Renal pelvis (tissue), 1 donor: ENCODE measurements at regions not wholly inside any gene's neighbourhood (a gene's known extent, or its start where the extent isn't known, plus 50 kb on each side); places are given as distances from the start of the nearest gene placed in this dataset.
"Not testable (repeated sequence)": the region's sequence is repeated elsewhere in the genome, so short reads cannot be mapped to it uniquely, and the experiment has no call there.

ENCODE experiments used
- DNase-seq: peaks from one replicate; pipeline ENCODE4 v3.0.0-alpha.2; 2013

DNA sequence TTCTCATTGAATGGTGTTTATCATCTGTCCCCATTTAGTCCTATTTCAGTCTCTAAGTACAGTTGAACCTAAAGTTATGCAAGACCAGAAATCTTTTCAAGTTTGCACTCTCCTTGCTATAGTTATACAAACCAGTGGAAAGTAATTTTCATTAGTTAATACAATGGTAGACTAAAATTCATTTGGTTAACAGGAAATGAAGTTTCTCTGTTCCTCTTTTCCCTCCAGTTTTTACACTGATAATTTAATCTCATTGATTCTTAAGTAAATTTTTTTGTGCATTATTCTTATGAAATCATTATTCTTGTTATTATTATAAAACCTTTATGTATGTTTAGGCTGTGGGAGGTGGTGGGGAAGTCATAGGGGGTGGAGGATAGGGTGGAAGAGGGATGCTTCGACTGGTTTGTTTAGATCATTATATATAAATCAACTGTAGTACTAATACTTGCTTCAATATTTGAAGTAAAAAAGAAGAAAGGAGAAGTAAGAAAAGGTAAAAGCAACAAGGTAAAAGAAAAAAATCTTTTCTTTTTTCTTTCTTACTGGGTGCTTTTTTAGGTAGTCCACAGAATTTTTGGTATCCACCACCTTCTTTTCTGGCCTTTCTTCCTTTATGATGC, 104.1 kb downstream of the GPR85 start:
- no peak for DNase-seq

DNA sequence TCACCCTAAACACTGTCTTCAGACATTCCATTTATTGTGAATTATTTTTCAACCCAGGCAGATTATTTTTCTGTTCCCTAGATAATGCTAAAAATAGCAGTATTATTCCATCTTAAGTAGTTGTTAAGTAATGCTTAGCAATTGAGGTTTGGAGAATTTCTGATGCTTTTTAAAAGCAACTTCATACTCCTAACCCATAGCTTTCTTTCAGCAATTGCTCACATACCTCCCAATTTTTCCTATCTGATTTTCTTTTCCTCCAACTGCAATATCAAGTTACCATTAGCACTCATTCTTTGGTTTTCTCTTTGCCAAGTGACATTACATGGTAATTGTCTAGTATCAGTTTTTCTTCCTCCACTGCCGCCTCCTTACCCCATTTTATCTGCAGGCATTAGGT, 104.7 kb downstream of the GPR85 start:
- no peak for DNase-seq

DNA sequence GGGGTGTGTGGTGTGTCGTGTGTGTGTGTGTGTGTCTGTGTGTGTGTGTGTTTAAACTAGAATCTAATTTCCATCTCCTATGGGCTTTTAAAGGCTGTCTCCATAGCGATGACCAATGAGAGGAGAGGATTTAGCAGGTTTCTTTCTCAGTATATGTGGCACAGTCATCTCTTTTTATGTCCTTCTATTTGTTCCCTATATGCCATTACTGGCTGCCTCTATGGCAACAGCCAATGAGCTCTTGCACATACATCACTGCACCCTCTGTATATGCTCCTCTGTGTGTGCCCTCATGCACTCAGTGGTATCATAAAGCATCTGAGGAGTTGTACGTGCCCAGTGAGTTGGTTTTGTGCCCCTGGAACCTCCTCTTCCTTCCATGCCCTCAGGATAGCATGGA, 107.6 kb downstream of the GPR85 start:
- DNase-seq: not testable (repeated sequence)

DNA sequence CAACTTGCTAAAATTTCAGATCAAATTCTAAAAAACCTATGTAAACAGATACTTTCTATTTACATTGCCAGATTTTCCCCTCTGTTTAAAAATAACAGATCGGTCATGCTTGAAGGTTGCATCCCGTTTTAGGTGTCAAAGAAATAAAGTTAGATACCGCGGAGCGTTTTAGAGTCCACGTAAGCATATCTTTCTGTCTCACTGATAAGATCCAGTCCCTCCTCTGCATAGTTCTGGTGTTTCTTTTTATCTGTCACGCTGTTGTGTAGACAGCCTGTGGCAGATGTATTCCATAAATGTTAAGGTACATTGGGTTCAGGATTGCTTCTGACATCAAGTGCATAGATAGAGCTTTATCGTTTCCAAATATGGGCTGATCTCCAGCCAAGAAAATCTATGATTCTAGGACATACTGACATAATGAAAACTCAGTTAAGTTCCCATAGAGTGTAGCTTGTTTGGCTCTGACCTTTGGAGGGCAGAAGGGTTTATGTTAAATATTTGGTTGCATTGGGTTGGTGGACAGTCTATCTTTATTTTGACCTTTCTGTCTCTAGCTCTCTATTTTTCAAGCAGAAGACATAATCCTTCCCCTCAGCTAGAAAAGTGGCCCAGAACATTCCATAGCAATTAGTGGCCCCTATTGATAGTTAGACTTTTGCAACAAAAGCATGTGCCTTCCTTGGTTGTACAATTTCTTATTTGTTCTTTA, 109.2 kb downstream of the GPR85 start:
- not testable (repeated sequence) for DNase-seq

DNA sequence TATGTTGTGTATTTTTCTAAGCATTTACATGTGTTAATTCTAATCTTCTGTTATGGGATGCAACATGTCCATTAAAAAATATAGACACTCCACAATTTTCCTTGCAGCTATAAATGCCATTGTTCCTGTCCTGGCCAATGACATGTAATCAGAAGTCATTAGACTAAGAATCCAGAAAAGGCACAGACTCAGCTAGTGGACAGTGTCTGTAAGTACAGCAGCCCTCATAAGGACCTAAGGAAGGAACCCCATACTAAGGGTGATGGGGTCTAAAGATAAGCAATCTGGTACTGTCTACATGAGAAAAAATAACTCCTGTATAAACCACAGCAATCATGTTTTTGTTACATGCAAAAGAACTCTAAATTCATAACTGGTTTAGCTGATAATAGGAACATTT, 115.9 kb downstream of the GPR85 start:
- DNase-seq: no peak

DNA sequence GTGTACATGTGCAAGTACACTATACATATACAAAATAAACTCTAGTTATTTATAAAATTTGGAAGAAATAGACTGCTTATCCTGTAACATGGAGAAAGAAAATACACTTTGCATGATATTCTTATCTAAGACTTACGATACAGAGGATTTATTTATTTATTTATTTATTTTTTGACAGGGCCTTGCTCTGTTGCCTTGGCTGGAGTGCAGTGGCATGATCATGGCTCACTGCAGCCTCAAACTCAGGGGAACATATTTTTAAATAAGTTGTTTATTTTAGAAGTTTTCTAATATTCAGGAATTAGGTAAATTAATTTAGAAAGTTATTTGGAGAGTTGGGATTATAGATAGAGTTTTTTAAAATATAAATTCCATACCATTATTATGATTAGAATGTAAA, 116.7 kb downstream of the GPR85 start:
- no peak for DNase-seq

DNA sequence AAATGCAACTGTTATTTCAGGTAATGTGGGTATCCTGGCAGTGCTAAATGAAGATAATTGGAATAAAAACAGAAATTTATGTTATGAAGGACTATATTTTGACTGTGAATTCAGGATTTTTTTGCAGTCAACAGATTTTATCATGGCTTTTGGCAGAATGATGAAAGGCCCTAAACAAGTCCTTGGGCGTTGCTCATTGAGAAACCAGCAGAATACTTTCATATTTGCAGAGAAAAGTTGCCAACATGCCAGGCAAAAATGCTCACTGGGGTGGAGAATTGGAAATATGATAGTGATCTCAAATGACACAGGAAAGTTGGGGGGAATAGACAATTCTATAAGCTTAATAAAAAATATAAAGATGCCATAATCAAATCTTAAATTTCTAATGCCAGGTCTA, 121.1 kb downstream of the GPR85 start:
- no peak for DNase-seq

DNA sequence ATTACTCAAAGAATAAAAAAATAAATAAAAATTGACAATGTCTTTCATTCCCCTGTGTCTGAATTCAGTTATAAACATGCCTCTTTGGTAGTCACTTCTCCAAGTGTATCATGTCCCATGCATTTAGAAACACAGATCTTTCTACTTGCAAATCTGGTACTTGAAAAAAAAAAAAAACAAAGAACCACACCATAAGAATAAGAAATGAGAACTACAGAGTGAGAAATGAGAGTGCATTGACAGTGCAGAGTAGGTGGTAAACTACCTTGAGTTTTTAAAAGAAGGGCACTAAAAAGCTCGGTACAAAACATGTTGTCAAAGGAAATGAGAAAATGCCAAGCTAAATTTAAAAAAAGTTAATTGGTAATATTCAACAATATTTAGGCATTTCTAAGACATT, 123.0 kb downstream of the GPR85 start:
- no peak for DNase-seq

DNA sequence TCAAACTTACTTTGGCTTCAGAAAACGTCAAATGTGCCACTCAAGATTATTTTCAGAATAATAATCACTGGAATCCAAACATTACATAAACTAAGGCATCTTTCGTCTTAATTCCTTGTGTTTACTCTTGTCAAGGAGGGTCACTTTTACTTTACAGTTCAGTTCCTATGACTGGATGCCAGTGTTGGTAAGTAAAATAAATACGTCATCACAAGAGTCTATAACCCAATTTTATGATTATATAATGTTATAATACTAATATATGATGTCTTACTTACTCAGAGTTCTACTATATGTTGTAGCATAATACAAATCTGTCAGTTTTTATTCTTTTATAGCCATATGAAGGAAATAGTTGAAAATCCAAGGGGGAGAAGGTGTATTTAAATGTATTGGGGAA, 123.8 kb downstream of the GPR85 start:
- no peak for DNase-seq

DNA sequence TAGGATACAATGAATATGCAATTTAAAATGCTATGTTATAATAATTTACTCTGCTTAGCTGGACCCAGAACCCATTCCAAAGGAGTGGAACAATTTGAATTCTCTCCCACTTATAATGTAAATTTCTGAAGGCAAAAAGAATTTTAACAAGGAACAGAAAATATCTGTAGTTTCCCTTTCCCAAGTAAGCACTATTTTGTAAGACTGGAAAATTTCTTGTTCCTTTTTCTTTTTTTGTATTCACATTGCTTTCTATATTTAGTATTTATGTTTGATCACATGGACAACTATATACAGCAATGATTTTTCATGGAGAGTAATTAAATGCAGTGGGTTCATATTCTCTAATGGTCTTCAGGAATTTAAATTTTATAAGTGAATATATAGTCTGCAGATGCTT, 127.4 kb downstream of the GPR85 start:
- DNase-seq: no peak

DNA sequence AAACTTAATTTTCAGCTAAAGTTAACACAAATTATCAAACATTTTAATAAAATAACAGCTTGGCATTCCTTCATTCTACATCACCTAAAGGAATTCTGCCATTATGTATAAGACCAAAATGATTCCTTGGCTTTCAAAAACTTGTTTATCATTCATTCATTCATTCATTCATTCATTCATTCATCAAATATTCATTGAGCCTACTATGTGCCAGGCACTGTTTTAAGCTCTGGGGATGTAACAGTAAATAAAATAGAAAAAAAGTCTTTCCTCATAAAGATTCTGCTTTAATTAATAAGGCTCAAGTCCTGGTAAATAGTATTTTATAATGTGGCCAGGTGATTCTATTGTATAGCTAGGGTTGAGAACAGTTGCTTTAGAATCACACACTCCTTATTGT, 127.9 kb downstream of the GPR85 start:
- DNase-seq: no peak

DNA sequence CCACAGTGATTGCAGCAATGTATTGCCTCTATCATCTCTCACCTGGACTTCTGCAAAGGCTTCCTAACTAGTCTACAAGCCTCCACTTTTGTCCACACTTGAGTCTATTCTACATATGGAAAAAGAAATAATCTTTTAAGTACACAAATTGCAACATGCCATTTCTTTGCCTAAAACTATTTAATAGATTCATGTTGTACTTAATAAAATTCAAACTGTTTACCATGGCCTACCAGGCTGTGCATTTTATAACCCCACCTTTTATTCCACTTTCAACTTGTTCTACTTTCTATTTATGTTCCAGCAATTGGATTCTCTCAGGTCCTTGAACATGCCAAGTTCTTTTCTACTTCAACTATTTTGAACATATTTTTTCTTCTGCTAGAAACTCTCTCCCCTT, 128.7 kb downstream of the GPR85 start:
- no peak for DNase-seq

DNA sequence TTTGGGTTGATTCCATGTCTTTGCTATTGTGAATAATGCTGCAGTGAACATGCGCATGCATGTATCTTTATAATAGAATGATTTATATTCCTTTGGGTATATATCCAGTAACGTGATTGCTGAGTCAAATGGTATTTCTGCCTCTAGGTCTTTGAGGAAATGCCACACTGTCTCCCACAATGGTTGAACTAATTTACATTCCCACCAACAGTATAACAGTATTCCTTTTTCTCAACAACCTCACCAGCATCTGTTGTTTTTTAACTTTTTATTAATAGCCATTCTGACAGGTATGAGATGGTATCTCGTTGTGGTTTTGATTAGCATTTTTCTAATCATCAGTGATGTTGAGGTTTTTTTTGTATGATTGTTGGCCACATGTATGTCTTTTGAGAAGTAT, 133.6 kb downstream of the GPR85 start:
- DNase-seq: not testable (repeated sequence)

DNA sequence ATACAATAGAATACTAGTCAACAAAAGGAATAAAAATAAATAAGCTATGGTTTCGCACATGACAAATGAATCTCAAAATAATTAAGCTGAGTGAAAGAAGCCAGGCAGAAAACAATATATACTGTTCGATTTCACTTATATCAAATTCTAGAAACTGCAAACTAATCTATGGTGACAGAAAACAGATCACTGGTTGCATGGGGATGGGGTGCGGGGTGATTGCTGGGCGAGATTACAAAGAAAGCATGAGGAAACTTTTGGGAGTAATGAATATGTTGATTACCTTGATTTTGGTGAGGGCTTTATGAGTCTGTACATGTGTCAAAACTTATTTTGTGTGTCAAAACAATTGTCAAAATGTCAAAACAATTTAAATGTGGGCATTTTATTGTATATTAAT, 135.6 kb downstream of the GPR85 start:
- DNase-seq: no peak

DNA sequence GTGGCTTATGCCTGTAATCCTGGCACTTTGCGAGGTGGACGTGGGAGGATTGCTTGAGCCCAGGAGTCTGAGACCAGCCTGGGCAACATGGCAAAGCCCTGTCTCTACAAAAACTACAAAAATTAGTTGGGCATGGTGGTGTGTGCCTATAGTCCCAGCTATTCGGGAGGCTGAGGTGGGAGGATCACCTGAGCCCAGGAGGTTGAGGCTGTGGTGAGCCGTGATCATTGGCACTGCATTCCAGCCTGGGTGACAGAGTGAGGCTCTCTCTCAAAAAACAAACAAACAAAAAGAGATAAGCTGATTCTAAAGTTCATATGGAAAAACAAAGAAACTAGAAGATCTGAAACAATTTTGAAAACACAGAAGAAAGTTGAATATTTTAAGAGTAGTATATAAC, 136.9 kb downstream of the GPR85 start:
- DNase-seq: not testable (repeated sequence)

DNA sequence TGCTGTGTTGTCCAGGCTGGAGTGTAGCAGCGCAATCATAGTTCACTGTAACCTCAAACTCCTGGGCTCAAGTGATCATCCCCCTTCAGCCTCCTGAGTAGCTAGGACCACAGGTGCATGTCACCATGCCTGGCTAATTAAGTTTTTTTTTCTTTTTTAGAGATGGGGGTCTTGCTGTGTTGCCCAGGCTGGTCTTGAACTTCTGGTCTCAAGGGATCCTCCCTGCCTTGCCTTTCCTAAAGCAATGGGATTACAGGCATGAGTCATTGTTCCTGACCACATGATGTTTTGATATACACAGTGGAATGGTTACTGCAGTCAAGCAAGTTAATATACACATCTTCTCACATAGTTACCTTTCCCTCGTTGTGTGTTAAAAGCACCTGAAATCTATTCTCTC, 140.3 kb downstream of the GPR85 start:
- no peak for DNase-seq

DNA sequence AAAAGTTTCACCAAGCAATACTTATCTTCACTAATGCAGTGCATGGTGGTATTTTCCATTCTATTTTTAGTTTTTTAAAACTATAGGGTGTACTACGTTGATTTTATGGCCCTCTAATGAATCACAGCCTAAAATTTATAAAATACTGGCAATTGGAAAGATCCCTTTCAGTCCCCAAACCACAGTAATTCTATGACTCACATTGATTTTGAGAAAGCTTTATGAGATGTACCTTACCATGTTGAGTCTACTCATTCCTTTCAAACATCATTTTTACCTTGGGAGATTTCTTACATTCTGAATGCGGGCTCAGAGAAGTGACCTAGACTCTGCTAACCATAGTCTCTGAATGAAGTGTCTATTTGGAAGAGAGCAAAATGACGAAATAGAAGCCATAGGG, 141.6 kb downstream of the GPR85 start:
- no peak for DNase-seq

DNA sequence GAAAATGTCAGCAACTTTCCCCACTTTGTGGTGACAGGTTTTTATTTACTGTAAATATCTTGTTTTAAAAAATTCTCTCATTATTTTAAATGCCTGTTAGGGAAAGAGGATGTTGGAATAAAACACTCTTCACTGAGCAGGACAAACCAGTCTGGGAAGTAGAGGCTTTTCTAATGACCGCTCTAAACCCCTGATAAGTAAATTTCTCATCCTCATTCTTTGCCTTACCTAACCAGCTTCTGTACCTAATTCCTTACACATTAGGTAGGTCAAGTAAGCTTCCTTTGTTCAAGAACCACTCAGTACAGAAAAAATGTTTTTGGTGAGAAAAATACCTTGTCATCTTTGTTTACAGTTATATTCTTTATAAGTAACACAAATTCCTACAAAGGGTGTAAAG, 143.6 kb downstream of the GPR85 start:
- no peak for DNase-seq

DNA sequence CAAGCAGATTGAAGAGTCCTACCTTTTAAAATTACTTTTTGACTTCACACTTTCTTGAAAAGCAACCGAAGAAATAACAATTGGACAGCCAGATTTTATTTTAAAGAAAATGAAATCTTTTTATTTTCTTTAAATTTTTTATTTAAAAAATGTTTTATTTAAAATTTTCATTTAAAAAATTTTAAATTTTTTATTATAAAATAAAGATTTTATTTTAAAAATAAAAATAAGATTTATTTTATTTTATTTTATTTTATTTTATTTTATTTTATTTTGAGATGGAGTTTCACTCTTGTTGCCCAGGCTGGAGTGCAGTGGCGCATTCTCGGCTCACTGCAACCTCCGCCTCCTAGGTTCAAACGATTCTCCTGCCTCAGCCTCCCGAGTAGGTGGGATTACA, 144.5 kb downstream of the GPR85 start:
- not testable (repeated sequence) for DNase-seq

DNA sequence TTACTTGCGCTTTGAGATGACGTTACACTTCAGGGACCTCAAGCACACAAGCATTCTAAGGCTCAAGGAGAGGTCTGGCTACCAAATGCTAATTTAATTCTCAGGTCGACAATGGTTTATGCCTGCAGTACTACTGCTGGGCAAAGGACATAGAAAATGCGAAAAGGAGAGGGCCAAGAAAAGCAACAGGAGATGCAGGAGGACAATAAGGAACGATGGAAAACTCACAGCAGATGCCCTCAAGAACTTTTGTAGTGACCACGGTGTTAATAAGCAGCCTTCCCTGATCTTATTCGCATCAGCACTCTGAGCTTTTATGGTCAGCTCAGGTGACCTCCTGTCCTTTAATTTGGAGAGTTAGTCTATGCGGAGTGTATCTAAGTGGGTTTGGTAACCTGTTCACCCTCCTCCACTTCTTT, 146.3 kb downstream of the GPR85 start:
- no peak for DNase-seq

DNA sequence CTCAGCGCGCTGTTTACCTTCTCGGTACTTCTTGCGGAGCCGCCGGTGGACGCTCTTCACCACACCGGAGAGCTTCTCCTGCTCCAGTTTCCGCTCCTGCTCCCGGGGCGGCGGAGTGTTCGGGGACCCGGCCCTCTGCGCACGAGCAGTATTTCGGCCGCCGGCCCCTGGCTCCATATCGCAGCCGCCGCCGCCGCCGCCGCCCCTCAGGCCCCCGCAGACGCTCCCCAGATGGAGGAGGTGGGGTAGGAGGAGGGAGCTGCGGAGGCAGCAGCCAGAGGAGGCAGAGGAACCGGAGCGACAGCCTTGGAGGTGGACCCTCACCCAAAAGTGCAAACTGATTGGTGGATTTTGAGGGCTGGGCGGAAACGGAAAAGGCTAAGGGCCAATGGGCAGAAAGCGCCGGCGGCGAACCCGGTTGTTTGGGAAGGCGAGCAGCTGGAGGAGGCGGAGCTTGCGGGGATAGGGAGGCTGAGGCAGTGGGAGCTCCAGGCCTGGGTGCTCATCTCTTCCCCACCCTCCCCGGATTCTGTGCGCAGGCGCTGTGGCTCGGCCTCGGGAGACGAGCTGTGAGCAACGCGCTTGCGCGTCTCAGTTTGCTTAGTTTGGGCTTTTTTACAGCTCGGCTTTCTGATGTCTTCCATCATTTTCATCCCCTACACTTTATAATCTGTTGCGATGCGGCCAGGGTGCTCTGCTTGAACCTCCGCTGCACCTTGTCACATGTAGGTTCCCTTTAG, 146.9 kb downstream of the GPR85 start:
- DNase-seq: peak; percentile 100

DNA sequence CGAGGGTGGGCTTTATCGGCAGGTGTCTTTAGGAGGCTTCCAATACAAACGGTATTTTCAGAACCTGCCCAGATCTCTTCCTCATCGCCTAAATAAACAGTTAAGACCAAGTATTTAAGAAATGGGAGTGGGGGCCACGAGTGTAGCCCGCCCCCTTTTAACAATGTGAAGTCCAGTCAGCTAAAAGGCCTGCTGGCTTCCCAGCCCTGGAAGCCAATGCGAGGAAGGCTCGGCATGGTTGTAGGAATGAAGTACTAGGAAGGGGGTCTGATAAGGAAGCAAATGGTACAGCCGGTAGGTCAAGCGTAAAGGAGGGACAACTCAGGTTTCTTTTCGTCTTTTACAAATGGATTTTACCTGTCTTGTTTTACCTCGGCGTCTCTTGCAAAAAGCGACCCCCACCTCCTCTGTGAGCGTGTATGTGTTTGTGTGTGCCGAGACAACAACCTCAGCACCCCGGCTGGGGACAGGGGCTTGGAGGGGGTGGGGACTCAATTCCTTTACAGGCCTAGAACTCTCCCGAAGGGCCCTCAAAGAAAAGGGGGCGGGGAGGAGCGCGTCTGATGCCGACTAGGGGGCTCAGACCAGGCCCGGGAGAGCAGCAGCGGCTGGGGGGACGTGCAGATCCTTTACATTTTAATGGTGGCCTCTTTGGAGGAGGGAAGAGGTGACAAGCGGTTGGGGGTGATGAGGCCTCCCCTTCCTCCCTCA, 147.6 kb downstream of the GPR85 start:
- DNase-seq: peak; percentile 69
